HG03280 (cell line): ENCODE measurements at regions not wholly inside any gene's neighbourhood (a gene's known extent, or its start where the extent isn't known, plus 50 kb on each side); places are given as distances from the start of the nearest gene placed in this dataset.

Source experiments
- ATAC-seq: cut with Tn5 transposase; IDR thresholded peaks from one replicate; pipeline ENCODE4 v1.9.1; 2021; ENCODE audit warnings: mild to moderate bottlenecking, moderate library complexity; ENCODE audit not compliant: unreplicated experiment

DNA sequence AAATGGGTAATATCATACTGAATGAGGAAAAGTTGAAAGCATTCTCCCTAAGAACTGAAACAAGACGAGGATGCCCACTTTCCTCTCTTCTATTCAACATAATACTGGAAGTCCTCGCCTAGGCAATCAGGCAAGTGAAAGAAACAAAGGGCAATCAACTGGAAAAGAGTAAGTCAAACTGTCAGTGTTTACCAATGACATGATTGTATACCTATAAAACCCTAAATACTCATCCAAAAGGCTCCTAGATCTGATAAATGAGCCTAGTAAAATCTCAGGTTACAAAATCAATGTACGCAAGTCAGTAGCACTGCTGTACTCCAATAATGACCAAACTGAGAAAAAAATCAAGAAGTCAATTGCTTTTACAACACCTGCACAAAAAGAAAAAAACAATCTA lies 575.8 kb upstream of the PRMT6 start:
- ATAC-seq, result no peak

DNA sequence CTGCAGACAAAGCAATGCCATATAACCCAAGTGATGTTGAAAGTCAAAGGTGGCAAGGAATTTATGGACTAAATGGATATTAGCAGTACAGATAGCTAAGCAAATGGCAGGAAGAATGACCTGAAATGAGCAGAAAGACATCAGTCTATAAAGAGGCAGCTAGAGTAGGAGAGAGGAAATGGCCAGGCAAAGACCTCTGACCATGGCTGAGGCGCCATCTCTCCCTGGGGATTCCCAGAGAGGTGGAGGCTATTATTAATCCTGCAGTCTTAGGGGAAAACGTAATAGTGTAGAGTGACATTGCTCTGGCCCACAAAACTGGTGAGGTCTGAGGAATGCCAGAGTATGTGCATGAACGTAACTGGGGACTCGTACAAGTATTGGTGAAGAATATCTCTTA lies 563.6 kb upstream of the PRMT6 start:
- no peak for ATAC-seq

DNA sequence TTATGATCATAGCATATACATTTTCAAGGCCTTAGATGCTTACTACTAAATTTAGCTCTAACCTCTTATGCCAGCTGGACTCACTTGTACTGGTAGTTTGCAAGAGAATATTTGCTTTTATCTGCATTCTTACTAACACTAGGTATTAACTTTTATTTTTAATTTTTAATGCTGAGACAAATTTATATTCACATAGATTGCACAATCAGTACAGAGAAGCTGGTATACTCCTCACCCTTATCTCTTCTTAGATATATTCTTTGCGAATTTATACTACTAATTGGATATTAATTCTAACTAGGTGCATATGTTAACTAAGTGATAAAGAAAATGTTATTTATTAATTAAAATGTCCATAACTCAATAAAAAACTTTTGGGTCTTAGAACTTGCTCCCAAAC lies 561.8 kb upstream of the PRMT6 start:
- no peak for ATAC-seq

DNA sequence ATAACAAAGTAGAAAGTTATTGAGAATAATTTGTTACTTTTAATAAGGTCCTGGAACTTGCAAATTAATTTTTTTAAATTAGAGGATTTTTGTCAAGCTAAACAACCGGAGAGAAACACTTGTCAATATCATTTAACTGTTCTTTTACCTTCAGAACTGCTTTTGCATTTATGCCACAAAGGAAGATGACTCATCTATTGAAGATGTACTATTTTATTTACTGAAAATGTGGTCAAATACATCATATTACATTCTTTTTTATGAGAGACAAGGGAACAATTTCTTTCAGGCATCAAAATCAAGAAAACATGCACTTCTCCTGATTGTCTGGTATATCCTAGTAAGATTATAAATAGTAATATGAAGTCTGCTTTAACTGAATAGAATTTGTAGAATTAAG lies 558.2 kb upstream of the PRMT6 start:
- no peak for ATAC-seq

DNA sequence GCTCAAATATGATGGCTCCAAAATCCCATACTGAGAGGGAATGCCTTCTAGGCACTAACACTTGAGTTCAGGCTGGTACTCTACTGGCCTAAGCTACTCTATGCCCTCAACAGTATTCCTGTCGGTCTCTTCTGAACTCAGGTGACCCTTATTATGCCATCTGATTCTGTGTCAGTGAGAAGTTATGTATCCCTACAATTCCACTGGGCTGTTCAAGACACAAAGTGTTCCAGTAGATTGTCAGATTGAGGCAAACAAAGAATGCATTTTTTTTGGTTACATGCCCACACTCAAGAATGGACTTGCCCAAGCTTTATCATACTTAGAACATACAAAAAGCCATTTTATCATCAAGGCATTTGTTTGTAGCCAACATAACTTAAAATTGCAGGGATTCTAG lies 553.8 kb upstream of the PRMT6 start:
- ATAC-seq, result no peak

DNA sequence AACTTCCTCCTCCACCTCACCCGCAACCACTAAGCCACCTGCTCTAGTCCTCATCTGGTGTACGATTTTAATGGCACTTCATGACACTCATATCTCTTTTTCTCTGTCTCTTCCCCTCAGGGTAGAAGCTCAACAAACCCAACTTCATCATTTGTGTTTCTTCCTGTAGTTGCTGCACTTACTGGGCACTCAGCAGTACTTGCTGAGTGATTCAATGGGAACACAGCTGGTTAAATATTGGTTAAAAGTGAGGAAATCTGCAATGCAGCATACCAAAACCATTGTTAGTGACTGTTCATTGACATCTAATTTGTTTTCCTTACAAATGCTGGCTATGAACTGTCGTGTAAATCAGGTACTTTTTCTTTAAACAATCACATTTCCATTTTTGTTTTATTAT lies 541.1 kb upstream of the PRMT6 start:
- ATAC-seq, result no peak

DNA sequence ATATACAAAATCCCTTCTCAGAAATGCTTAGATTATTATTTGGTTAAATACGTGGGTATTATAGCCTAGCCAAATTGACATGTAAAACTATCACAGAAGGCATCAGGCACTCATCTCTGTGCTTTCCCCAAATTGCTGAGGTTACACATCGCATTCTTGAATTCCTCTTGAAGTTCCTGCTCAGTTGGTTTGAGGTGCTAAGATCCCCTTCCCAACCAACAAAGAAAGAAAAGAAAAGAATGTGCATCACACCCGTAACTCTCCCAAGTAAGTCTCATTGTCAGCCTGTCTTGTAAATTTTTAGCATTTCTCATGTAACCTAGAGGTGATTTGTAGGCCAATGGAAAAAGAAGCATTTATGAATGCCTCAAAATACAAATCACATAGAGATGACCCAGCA lies 539.2 kb upstream of the PRMT6 start:
- no peak for ATAC-seq

DNA sequence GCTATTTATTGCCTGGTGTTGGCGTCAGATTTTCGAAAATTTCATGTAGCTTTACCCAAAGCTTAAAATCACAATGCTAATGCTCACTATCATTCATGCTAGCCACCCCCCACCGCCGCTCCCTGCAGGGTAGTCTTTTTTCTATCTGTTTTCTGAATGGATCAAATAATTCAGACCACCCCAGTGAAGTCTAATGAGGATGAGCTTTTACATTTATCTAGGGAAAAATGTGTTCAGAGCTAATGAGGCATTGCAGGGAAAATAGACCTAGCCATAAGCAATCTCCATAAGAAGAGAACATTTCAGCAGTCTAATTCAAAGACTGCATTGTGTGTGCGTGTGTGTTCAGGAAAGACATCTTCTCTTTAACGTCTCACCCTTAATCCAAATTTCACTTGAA lies 533.0 kb upstream of the PRMT6 start:
- no peak for ATAC-seq

DNA sequence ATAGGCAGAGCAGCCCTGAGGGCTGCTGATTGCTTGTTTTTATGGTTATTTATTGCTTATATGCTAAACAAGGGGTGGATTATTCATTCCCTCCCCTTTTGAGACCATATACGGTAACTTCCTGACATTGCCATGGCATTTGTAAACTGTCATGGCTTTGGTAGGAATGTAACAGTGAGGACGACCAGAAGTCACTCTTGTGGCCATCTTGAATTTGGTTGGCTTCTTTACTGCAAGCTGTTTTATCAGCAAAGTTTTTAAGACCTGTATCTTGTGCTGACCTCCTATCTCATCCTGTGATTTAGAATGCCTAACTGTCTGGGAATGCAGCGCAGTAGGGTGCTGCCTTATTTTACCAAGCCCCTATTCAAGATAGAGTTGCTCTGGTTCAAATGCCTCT lies 531.8 kb upstream of the PRMT6 start:
- ATAC-seq, result no peak

DNA sequence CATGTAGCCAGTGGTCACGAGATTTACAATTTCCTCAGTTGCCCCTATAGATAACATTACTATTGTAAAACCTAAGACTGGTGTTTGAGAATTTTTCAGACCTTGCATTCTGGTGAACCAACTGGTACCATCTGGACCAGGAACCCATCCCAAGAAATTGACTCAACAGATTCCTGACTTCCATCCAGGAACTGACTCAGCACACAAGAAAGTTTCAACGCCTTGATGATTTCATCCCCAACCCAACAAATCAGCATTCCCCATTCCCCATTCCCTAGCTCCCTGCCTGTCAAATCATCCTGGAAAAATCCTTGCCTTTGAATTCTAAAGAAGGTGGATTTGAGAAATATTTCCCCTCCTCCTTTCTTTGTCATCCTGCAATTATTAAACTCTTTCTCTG lies 529.8 kb upstream of the PRMT6 start:
- ATAC-seq, result no peak

DNA sequence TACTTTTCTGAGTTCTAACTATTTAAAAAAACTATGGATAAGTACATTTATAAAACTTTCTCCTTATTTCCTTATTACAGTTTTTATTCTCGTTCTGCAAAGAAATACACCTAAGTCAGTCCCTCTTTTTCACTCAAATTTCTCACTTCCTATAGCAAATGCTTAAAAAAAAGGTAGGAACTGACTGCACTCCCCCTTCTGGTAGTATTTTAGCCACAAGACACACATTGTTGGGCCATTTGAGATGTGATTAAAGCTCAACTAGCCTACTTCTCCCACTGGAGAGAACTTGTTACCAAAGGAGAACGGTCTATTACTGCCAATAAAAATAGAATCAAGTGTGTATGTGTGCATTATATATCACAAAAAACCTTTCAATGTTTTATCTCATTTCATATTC lies 521.9 kb upstream of the PRMT6 start:
- ATAC-seq, result no peak

DNA sequence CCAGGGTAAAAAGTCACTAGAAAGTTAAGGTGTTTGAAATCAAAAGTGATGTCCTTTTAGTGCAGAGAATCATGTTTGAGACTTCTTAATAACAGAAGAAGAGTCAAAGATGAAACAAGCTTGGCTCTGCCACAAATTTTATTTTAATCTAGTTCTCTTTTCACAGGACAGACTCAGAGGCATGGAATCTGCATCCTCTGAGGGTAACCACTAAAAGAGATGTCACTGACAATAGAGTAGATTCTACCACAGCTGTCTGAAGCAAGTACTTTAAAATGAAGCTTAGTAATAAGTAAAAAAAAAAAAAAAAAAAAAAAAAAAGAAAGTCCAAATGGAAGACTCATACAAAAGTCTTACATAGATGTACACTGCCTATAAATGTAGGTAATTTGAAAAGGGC lies 519.7 kb upstream of the PRMT6 start:
- no peak for ATAC-seq

DNA sequence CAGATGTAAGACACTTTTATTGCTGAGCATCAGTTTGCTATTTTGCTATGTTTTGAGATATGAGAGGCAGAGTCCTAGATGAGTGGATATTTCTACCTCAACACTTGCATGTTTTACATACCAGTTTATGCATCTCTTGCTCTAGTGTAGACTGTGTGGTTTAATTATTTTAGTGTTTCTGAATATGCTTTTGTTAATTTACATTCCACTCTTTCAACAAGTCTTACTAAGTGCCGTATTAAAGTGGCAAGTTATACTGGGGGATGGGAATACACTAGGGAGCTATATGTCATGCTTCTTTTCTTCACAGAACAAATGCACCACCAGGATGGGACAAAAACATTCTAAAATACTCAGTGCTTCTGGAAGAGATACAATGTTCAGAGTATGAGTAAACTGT lies 507.7 kb upstream of the PRMT6 start:
- ATAC-seq, result no peak

DNA sequence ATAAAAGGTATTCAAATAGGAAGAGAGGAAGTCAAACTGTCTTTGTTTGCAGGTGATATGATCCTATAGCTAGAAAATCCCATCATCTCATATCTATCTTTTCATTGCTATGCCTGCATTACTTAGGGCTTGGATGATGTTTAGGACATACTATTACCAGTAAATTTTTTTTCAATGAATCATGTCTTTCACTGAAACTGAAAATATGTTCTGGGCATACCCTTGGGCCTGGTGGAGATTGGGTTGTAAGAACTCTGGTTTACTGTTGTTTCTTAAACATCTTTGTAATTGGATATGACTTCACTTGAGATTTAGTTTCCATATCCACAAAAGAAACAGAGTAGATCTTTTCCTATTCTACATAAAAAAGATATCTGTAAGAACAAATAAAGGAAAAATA lies 502.2 kb upstream of the PRMT6 start:
- no peak for ATAC-seq

DNA sequence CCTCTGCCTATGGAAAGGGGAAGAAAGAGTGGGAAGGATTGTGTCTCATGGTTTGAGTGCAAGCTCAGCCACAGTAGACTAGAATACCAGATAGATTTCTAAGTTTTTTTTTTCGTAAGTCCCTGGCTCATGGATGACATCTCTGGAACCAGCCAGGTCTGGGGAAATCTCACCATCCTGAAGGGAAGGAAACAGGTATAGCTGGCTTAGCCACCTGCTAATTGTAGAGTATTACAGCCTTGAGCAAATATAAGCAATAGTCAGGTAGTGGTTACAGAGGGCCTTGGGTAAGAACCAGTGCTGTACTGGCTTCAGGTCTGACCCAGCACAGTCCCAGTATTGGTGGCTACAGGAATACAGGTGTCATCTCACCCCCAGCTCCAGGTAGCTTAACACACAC lies 500.9 kb upstream of the PRMT6 start:
- no peak for ATAC-seq

DNA sequence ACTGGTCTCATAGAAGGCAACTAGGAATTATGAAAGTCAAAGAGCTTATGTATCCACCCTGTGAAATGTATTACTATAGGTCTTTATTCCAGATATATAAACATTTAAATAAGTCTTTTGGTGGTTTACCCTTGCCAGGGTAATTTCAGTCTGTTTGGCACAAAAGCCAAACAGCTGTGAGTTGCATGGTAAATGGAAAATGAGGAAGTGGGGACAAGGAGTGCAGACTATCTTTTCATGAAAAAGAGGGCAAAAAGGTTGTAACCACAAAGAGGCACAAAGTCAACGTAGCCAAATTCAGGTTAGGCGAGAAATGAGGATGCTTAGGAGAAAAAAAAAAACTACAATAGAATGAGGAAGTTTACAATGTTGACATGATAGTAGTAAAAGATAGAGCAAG lies 492.3 kb upstream of the PRMT6 start:
- ATAC-seq, result no peak

DNA sequence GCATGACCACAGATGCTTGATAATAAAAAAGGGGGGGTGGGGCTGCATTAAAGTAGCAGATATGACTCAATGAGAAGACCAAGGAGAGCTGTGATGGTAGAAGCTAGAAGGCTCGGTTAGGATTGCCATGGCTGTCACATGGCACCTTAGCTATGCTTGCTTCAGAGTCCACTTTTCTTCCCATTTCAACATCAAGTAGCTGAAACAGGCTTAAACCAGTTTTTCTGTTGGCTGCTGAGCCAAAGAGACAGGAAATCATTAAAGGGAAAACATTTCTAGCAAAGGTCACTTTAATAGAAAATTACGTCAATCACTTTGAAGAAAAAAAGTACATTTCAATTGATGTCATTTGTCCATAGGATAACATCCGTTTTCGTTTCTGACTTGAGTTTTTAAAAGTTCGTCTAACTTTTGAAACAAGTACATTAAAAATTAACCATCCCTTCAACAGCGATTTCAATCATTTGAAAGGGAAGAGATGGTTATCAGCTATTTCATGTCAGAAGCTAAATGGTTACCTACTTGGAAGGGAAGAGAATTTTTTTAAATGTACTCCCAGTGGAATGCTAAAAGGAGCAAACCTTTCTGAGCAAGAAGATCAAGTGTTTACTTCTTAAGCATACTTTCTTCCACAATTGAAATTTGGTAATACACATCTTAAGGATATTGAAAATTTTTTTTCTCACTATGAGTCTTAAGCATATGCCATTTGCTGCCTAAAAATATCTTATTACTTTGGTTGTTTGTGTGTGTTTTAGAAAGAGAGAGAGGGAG lies 488.1 kb upstream of the PRMT6 start:
- ATAC-seq, result no peak

DNA sequence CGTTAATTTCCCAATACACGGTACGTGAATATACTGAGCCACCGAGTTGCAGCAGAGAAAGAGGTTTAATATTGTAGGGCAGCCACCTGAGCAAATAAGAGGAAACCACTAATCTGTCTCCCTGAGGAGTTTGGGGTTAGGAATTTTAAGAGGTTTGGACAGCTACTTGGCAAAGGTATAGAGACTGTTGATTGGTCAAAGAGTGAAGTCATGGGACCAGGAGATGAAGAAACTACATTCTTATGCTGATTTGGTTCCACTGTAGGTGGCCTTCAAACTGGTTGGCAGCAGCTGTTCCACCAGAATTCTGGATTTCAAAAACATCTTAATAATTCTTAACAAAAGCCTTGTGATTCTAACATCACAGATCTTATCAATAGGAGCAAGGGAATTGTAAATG lies 485.4 kb upstream of the PRMT6 start:
- no peak for ATAC-seq

DNA sequence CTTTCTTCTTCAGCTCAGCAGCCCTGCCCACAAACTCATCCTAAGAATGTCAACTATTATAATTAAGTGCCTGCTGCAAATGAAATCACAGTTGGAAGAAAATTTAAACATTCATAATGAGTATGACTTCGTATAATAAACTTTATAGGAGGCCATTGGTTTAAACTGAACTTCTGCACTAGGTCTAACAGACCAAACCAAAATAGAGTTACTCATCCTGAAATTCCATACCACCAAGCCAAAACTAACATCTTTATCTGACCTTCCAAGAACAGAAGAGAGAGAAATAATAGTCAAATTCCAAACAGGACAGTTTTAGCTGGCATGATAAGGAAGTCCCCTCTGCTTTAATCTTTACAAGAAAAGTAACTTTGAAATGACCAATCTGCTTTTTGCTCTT lies 472.4 kb upstream of the PRMT6 start:
- ATAC-seq, result no peak

DNA sequence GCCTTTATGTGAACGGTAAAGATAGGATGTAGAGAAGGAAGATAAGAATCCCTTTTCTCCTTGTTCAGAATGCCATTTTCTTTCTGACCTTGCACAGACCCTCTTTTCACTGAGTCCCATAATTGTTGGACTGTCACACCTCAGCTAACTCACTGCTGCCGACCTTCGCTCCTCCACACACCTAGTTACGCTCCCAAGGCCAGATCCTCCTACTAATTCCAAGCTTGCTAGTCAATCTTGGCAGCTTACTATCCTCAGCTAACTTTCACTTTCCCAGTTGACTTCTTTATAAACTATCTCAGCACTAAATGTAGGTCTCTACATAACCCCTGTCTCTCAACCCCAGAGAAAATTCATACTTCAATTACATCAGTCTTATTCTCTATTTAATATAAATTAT lies 471.8 kb upstream of the PRMT6 start:
- no peak for ATAC-seq

DNA sequence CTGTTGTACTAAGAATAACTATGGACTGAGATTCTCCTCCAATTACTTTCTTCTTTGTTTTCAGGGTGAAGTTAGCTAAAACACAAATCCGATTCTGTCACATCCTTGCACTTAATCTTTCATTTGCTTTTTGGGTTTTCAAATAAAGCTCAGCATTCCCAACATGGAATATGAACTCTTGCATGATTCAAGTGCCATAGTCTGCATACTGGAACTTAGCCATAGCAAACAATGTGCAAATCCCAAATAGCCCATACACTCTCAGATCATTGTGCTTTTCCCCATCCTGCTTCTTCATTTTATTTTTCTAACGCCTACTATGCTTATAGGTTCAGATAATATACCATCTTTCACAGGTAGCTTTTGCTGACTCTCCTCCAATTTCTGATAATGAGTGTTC lies 455.8 kb upstream of the PRMT6 start:
- no peak for ATAC-seq

DNA sequence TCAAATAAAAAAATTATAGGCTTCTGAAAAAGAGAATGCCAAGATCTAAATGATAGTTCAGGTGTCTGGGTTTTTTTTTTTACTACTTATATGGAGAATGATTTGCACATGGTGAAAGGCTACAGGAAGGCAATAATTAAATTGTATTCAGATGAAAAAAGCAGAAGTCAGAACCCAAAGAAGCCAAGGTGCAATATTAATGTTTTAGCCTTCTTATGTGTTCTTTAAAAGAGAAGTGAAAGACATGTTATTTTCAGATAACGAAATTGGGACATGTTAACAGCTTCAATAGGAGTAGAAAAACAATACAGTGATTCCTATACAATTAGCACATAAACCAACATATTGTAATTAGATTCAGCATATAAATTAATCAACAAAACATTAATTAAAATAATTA lies 452.9 kb upstream of the PRMT6 start:
- no peak for ATAC-seq

DNA sequence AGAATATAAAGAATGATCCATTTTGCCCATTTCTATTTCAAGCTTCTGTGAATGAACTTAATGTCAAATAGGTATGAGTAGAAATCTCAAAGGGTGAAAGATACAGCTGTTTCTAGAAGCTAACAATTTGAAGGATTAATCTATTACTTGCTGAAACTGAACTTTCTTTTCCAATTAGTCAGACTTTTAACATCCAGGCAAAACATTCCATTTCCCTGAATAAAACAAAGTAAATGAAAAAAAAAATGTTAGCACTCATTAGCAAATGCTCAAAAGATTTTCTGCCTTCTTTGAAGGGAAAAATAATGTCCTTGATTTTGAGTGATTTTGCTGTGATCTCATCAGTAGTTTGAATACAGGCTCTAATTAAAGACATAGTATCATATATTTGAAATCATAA lies 447.6 kb upstream of the PRMT6 start:
- ATAC-seq, result no peak
